GM21360 (cell line): ENCODE measurements at regions not wholly inside any gene's neighbourhood (a gene's known extent, or its start where the extent isn't known, plus 50 kb on each side); places are given as distances from the start of the nearest gene placed in this dataset.
A peak's percentile ranks its signal among the peaks of the same experiment; 100 is the strongest.

Experiments used
- ATAC-seq: cut with Tn5 transposase; IDR thresholded peaks from one replicate; pipeline ENCODE4 v1.9.1; 2021; ENCODE audit warnings: mild to moderate bottlenecking, moderate library complexity; ENCODE audit not compliant: unreplicated experiment

DNA sequence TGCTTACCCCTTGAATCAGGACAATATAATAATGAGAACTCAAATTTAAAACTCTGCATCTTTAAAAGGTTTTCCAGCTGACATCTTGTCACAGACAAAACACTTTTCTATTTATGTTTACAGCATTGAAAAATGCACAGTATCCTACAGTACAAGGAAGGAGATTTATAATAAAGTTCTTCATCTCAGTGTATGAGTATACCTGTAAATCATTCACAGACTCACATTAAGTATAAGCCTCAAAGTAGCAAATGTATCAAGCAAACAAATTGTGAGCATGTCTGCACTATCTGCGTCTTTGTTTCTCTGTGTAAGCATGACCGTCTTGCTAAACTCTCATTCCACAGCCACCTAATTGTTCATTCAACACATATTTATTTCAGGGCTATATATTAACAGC, 52.8 kb downstream of the PPP1R2C start:
- no peak for ATAC-seq

DNA sequence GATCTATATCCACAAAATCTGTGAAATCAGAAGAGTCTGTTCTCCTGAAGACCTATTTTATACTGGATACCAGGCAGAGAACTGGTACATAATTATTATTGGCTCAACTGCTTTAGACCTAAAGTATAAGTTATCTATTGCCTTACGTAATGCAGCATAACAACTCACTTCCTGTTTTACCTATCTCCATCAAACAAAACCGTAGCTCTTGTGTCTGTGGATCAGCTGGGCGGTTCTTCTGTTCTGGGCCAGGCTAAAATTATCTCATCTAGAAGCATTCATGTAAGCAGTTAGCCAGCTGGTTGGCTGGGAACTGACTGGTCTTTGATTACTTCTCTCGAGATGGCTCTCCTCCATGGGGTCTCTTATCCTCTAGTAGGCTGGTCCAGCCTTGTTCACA, 57.8 kb downstream of the PPP1R2C start:
- no peak for ATAC-seq

DNA sequence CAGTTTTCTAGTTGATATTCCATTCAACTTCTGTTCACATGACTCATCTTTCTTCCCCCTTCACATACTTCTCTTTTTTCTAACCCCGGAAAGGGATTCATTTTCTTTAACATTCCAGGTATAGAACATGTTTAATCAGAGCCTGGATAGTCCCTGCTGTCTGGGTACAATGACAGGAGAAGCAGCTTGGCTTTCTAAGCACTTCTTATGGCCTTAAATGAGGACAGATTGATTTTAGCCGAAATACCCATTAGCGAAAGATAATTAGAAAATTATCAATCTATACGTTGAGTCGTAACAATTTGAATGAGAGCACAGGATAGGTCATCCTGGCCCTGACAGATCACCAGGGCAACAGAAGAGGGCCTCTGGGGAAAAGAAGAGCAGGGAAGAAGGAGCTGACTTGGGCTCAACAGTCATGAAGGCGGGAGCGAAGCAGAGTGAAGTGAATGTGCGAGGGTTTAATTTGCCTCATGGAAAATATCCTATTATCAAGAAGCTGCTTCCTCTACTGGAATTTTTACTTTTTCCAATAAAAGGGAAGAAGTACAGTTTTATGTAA, 62.2 kb downstream of the PPP1R2C start:
- ATAC-seq = no peak

GRCh38 chrX:42714981-42715700, 62.8 kb downstream of the PPP1R2C start:
- ATAC-seq = peak; percentile 49

GRCh38 chrX:42710452-42710851, 67.5 kb downstream of the PPP1R2C start:
- ATAC-seq = no peak

- ATAC-seq = no peak
Observed at GRCh38 chrX:42708222-42708621, 69.7 kb downstream of the PPP1R2C start.

GRCh38 chrX:42707742-42708141, 70.2 kb downstream of the PPP1R2C start:
- no peak for ATAC-seq

- no peak for ATAC-seq
Observed at GRCh38 chrX:42704454-42704853, 73.5 kb downstream of the PPP1R2C start.

DNA sequence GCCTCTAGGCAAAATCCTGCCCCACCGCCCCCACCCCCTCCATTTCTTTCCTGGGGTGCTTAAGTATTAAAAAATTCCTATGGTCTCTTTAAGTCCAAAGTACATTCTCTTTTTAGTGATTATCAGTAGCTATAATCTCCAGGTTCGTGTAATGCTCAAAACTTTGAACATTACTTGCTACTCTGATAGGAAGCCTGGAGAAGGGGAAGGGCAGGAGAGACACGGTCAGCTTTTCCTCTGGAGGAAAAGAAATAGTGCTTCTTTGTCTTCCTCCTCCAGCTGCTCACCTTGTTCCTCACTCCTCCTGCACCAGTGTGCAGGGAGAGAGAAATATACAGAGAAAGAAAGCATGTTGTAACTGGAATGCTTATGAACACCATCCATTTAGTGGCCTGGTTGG, 80.4 kb downstream of the PPP1R2C start:
- ATAC-seq = no peak

DNA sequence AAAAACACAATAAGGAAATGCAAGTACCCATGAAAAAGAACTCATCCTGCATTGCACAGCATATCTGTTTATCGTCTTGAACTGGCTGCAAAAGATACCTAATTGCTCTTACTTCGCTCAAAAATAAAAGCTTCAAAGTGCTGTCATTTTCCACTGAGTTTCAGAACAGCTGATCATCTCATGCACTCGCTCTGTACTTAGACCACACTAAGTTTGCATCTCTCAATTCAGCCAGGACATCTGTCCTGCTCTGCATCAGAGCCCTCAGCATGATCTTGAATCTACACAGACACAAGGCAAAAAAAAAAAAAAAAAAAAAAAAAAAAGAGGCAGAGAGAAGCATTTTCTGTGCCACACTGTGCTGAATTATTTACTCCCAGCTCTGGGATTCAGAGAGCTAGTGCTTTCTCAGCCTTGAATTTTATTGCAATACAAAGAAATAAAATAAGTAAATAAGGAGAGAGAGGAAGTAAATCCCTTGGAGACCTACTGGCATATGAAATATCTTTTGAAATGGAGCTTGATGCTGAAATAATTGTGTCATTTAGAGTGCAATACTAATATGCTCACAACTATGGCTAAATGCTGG, 81.3 kb downstream of the PPP1R2C start:
- no peak for ATAC-seq

- ATAC-seq = no peak
Observed at GRCh38 chrX:42695800-42696358, 82.1 kb downstream of the PPP1R2C start.

GRCh38 chrX:42694260-42694815, 83.6 kb downstream of the PPP1R2C start:
- no peak for ATAC-seq

GRCh38 chrX:42691196-42691595, 86.8 kb downstream of the PPP1R2C start:
- no peak for ATAC-seq

GRCh38 chrX:42686706-42687105, 91.3 kb downstream of the PPP1R2C start:
- ATAC-seq = no peak

GRCh38 chrX:42686296-42686695, 91.7 kb downstream of the PPP1R2C start:
- ATAC-seq = no peak

DNA sequence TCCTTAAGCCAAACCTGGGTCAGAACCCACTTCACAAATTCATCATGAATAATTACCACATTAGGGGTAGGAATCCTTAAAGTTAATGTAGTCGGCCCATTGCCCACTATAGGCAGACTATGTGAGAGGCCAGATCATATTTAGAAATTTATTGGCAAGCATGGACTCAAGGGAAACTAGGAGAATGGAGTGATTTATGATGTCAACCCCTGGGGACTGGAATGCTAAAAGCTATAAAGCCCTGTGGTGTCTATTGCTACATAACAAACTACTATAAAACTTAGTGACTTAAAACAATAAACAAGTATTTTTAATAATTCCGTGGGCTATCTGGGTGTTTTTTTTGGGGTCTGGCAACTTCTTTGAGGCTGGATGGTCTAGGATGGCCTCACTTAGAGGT, 93.9 kb downstream of the PPP1R2C start:
- ATAC-seq = no peak

GRCh38 chrX:42680666-42681065, 97.3 kb downstream of the PPP1R2C start:
- ATAC-seq = no peak

- no peak for ATAC-seq
Observed at GRCh38 chrX:42678133-42678532, 99.8 kb downstream of the PPP1R2C start.

- ATAC-seq = no peak
Observed at GRCh38 chrX:42673301-42673810, 104.6 kb downstream of the PPP1R2C start.

DNA sequence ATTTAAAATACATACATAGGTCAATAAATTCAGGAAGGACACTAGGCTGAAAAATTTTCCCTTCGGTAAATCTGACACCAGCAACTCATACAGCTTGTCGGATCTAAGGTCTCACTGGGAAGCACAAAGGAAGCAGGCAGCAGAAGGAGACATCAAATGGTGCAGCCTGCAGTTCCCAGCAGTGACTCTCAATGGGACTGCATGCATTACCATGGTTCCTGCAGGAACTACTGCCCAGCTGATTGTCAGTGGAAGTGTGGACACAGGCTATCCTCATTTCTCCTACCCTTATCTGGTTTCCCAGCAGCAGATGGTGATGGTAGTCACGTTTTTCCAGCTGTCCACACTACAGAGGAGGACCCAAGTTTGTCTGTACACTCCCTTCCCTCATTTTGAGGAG, 113.3 kb downstream of the PPP1R2C start:
- no peak for ATAC-seq

GRCh38 chrX:42628471-42628870, 149.5 kb downstream of the PPP1R2C start:
- ATAC-seq = no peak

DNA sequence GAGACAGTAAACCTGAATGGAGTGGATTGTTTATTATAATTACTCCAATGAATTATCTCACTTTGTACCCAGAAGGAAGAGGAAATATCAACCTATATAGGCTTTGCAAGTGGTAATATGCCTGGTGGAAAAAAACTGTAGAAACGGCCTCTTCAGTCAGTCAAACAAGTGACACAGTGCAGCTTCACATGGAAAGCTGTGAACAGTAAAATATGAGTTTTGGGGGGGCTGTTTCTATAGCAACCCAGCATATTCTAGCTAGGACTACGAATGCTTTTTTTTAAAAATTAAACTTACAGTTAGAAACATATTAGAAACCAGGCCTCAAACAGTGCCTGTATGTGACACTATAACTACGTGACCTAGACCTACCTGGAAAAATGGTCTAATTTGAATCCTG, 150.1 kb downstream of the PPP1R2C start:
- no peak for ATAC-seq
